ACHN (cell line): ENCODE measurements at regions not wholly inside any gene's neighbourhood (a gene's known extent, or its start where the extent isn't known, plus 50 kb on each side); places are given as distances from the start of the nearest gene placed in this dataset.
"Not testable (repeated sequence)": the region's sequence is repeated elsewhere in the genome, so short reads cannot be mapped to it uniquely, and the experiment has no call there.

Experiments
- DNase-seq: peaks from one replicate; pipeline ENCODE4 v3.0.0-alpha.2; 2015
- in situ Hi-C: cut with HindIII; loops from 2 replicates; pipeline ENCODE4 v1.10.0; 2017; ENCODE audit warnings: low sequenced_read_pairs, low pct_ligation_motif_present, low pct_unique_long_range_greater_than_20kb

DNA sequence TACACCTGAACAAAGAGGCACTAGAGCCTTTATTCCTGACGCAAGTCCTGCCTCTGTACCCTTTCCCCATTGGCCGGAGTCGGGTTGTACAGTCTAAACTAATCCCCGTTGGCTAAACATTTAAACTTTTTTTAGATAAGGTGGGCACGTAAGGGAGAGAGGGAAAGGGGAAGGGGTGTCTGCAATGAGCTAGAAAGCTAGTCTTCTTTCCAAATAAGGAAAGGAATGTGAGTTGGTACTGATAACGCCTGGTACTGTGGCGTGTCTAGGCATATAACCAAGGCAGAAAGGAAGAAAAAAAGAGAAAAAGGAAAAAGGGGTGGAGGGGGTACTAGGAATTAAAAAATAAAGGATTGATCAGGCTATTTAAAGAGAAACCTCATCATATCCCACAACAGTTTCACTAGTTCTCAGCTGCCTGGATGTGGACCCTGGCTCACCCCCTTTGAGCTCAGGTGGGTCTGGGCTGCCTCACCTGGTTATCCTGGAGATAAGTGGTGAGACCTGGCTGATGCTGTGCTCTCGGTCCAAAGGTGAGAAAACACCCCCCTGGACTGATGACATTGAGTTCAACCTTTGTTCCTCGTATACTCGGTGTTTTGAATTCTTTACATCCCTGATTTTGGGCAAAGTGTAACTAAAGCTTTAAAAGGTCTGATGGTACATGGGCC lies 90.9 kb upstream of the EEF2KMT start:
- DNase-seq = no peak
- in situ Hi-C loops = no loop called here

DNA sequence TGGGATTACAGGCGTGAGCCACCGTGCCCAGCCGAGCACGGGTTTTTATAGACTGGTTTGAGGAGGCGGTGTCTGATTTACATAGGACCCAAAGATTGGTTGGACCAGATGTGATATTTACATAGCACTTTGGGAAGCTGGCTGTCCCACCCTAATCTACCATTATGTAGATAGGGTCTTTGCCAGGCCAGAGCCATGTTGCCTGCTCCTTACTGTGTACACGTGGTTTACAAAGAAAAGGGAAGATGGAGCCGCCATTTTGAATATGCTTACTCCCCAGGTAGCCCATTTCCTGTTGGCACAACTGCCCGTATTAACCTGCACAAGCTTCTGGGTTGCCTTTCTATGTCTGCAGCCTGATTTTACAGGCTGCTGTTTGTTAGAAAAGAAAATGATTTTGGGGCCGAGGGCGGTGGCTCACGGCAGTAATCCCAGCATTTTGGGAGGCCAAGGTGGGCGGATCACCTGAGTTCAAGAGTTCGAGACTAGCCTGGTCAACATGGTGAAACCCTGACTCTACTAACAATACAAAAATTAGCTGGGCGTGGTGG lies 89.9 kb upstream of the EEF2KMT start:
- in situ Hi-C loops = no loop called here
- DNase-seq = no peak

DNA sequence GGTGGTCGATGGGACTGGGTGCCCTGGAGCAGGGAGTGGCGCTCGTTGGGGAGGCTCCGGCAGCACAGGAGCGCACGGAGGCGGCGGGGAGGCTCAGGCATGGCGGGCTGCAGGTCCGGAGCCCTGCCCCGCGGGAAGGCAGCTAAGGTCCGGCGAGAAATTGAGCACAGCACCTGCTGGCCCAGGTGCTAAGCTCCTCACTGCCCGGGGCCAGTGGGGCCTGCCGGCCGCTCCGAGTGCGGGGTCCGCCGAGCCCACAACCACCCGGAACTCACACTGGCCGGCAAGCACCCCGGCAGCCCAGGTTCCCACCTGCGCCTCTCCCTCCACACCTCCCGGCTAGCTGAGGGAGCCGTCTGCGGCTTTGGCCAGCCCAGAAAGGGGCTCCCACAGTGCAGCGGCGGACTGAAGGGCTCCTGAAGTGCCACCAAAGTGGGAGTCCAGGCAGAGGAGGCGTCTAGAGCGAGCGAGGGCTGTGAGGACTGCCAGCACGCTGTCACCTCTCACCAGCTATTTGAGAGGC lies 88.8 kb upstream of the EEF2KMT start:
- DNase-seq = no peak
- in situ Hi-C loops = no loop called here

DNA sequence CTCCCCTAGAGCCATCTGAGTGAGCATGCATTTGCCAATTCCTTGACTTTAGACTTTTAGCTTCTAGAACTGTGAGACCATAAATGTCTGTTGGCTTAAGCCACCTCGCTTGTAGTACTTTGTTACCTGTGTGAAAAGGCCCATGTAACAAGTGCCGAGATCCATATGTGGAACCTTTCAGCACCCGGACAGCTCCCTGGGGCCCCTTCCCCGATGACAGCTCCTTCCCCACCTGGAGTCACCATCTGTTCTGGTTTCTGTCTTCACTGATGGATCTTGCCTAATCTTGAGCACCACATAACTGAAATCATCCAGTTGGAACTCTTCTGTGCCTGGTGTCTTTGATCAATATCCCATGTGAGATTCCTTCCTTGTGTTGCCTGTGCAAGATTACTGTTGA lies 78.9 kb upstream of the EEF2KMT start:
- in situ Hi-C loops = no loop called here
- no peak for DNase-seq

DNA sequence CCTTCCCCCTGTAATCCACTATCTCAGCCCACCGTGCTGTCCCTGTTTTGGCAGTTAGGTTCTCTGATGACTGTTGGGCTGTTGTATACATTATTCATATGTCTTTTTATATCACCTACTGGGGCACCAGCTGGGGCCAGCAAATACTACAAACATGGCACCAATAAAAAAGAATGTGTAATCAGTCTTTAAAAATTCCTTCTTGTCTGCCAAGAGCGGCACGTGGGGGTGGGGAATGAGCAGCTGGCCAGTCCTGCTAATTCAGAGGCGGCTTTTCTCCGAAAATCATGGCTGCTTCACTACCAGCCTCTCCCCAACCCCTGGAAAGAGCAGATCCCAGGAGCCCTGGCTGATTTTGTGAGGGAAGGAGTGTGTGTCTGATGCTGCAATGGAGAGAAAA lies 77.7 kb upstream of the EEF2KMT start:
- DNase-seq = no peak
- in situ Hi-C loops = no loop called here

DNA sequence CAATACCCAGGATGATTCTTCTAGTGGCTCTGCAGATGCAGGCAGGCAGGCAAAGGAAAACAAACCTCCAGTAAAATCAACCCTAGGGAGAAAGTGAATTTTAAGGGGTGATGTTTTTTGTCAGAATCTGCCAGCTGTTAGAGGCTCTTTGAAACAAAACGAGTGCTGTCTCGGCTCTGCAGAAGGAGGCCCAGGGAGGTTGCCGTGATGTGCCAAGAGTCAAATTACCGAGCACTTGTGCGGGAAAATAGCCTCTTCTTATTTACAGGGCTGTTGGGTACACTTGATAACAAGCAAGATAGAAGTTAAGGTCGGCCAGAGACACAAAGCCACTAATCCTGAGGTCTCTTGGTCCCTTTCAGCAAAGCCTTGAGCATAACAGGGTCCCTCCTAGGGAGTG lies 68.9 kb upstream of the EEF2KMT start:
- in situ Hi-C loops = no loop called here
- no peak for DNase-seq

DNA sequence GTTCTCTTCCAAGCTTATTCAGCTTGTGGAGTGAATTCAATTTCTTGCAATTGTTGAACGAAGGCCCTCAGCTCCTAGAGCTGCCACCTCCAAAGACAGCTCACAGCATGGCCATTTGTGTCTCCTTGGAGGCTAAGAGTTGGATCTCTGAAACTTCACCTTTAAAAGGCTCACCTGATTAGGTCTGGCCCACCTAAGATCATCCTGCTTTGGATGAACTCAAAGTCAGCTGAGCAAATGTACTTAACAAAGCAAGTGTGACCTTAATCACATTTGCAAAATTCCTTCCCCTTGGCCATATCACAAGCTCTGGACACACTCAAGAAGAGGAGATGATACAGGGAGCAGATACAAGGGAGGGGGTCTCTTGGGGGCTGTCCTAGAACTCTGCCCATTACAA lies 67.8 kb upstream of the EEF2KMT start:
- DNase-seq, in situ Hi-C loops: not testable (repeated sequence)

DNA sequence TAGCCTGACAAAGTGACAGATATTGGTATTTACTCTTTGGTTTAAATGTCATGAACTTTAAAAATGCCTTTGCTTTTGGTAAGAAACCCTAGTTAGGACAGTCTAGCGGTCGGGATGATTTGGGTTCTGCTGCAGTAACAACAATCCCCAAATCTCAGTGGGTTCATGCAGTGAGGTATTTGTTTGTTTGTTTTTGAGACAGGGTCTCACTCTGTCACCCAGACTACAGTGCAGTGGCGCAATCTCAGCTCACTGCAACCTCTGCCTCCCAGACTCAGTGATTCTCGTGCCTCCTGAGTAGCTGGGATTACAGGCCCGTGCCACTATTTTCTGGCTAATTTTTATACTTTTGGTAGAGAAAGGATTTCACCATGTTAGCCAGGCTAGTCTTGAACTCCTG lies 65.2 kb upstream of the EEF2KMT start:
- DNase-seq, in situ Hi-C loops: not testable (repeated sequence)

DNA sequence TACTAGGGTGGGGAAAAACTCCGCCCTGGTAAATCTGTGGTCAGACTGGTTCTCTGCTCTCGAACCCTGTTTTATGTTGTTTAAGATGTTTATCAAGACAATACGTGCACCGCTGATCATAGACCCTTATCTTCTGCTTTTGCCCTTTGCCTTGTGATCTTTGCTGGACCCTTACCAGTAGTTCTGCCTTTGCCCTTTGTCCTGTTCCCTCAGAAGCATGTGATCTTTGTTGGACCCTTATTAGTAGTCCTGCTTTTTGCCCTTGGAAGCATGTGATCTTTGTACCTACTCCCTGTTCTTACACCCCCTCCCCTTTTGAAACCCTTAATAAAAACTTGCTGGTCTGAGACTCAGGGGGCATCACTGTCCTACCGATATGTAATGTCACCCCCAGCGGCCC lies 64.3 kb upstream of the EEF2KMT start:
- in situ Hi-C loops, DNase-seq: not testable (repeated sequence)

DNA sequence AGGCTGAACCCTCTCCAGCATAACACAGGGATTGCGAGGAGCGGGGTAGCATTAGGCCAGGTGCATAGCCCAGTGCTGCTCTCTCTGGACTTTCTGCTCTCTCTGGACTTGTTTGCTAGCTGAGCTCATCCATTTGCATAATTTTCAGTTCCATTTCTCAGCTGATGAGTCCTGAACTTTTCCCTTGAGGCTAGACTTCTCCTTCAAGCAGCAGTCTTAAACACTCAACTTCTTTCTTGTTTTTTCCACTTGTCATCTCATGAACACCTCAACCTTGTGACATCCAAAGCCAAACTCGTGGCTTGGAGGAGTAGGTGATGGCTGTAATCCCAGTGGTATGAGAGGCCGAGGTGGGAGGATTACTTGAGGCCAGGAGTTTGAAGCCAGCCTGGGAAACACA lies 62.4 kb upstream of the EEF2KMT start:
- DNase-seq, in situ Hi-C loops: not testable (repeated sequence)

DNA sequence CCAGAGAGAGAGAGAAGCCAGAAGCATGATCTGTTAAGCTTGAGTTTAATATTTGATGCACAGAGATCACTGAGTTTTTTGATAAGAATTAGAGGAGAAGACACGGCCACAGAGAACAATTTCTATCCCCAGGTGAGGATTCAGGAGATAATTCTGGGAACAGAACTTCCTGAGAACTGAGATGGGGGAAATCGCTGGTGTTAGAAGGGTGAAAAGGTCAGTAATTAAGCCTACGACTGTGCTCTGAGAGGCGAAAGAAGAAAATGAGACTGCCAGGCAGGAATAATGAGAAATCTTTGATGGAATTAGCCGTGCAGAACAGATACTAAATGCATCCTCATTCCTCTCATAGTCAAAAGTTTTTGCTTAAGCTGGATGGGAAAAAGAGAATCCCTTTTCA lies 61.9 kb upstream of the EEF2KMT start:
- DNase-seq, in situ Hi-C loops: not testable (repeated sequence)

DNA sequence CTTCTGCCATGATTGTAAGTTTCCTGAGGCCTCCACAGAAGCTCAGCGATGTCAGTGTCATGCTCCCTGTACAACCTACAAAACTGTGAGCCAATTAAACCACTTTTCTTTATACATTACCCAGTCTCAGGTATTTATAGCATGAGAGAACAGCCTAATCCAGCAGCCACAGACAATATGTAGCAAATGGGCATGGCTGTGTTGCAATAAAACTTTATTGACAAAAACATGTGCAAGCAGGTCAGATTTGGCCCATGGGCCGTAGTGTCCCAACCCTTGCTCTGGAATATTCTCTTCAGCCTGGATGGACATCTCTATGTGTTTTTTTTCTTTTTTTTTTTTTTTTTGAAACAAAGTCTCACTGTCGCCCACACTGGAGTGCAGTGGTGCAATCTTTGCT lies 60.9 kb upstream of the EEF2KMT start:
- DNase-seq = no peak

DNA sequence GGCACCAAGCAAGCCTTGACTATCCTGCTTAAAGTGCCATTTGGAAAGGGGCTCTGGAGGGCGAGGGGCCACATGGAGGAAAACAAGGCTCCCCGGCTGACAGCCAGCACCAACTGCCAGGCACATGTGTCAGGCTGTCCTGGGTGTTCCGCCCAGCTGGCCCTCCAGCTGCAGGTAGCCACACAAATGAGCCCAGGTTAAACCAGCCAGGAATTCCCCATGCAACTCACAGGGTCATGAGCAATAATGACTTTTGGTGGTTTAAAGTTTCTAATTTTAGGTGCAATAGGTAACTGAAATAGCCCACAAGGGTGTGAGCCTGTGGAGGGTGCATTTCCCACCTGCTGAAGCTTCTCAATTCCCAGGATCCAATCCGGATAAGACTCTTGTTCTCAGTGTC lies 58.9 kb upstream of the EEF2KMT start:
- in situ Hi-C loops, DNase-seq: not testable (repeated sequence)

More for the DNA sequence above, 60.9 kb upstream of the EEF2KMT start:
- in situ Hi-C loops = no loop called here

DNA sequence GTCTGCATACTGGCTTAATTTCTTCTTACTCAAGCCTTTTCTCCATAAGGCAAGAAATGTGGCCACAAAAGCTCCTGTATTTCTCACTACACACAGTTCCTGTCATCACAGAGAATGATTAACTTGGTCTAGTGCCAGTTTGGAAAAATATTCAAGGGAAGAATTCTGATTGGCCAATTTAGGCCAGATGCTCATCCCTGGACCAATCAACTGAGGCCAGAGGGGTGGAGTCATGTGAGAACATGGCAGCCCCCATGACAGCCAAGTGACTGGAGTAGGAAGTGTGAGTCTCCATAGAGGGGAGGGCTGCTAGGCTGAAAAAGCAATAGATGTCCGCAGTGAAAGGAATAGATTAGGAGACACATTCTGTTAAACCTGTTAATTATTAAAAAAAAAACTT lies 56.4 kb upstream of the EEF2KMT start:
- DNase-seq, in situ Hi-C loops: not testable (repeated sequence)

DNA sequence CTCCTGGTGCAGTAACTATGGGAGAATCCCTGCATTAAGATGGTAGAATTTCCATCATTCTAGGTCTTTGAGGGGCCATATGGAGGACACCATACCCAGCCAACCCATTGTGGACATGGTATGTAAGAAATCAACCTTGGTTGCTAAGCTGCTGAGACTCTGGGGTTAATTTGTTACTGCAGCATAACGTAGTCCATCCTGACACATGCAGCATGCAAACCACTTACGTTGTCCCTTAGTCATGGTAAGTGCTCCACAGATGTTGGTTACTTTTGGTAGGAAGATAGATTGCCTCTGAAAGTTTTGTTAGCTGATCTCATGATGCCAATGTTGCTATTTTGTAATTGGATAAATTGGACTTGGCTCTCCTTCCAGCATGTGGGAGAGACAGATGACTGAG lies 53.8 kb upstream of the EEF2KMT start:
- in situ Hi-C loops = not testable (repeated sequence)

More for the DNA sequence above, 53.8 kb upstream of the EEF2KMT start:
- not testable (repeated sequence) for DNase-seq
